HepG2 (cell line): ENCODE measurements at regions not wholly inside any gene's neighbourhood (a gene's known extent, or its start where the extent isn't known, plus 50 kb on each side); places are given as distances from the start of the nearest gene placed in this dataset.
A peak's percentile ranks its signal among the peaks of the same experiment; 100 is the strongest.

ENCODE experiments used
- ATAC-seq: fragments of 200-7000 bp; cut with Tn5 transposase; 3 replicates; pipeline ENCODE4 v1.9.1; 2020; ENCODE audit warnings: mild to moderate bottlenecking, moderate library complexity
- BruUV-seq: library from RNA; stranded (reverse); fragments of 400-500 nt; replicated peaks from 2 replicates; lab custom pipeline; 2021; lab: Mats Ljungman, UMichigan
- CTCF ChIA-PET: fragments of 300-600 bp; formaldehyde crosslinking; extraction: SDS; loops from one replicate; lab custom pipeline; 2021; ENCODE audit warnings: low total read pairs, inconsistent platforms, low intra/inter-chr PET ratio; lab: Yijun Ruan, JAX
- POLR2A ChIA-PET: fragments of 350-600 bp; sonication (Branson Sonifier 250); formaldehyde crosslinking; loops from one replicate; lab custom pipeline; 2020; ENCODE audit warnings: antibody characterized with exemption, inconsistent platforms; lab: Yijun Ruan, JAX
- DNase-seq: peaks from one replicate; pipeline ENCODE4 v3.0.0-alpha.2; 2015; ENCODE audit warnings: low spot score
- FAIRE-seq: peaks from 3 replicates; lab custom pipeline; 2011; peaks lifted over from hg19 to GRCh38; lab: Jason Lieb, UNC
- H2AFZ ChIP-seq: one replicate; pipeline ENCODE4 v1.6.1; 2011; ENCODE audit warnings: low read length, inconsistent platforms
- H3K27ac ChIP-seq: fragments of 300-600 bp; 3 replicates; pipeline ENCODE4 v1.8.0; 2011; ENCODE audit warnings: mixed run types, mild to moderate bottlenecking, mixed read lengths, low read length, inconsistent platforms; ENCODE audit not compliant: insufficient read depth; ENCODE audit errors: extremely low read length
- H3K27me3 ChIP-seq, 2 experiments: fragments of 200-600 bp in 1 of 2; 2 replicates in 1 of 2; 3 replicates in 1 of 2; pipeline versions ENCODE4 v1.6.0 to v1.8.0; 2011; ENCODE audit warnings: low read length in 2 of 2, mild to moderate bottlenecking in 2 of 2, moderate library complexity in 2 of 2, inconsistent platforms in 1 of 2; ENCODE audit not compliant: insufficient read depth in 2 of 2, control insufficient read depth in 1 of 2
- H3K36me3 ChIP-seq, 2 experiments: fragments of 200-600 bp in 1 of 2; replicated peaks in 1 of 2; 2 replicates in 1 of 2; 3 replicates in 1 of 2; pipeline versions ENCODE4 v1.5.1 to v1.8.0; 2011; ENCODE audit warnings: low read length in 2 of 2, inconsistent platforms in 1 of 2; ENCODE audit not compliant: insufficient read depth in 2 of 2, control insufficient read depth in 1 of 2
- H3K4me1 ChIP-seq: 2 replicates; pipeline ENCODE4 v1.5.1; 2012; ENCODE audit warnings: low read length, inconsistent platforms; ENCODE audit not compliant: insufficient read depth
- H3K4me2 ChIP-seq: 2 replicates; pipeline ENCODE4 v1.6.0; 2011; ENCODE audit warnings: low read depth, low read length, inconsistent platforms
- H3K4me3 ChIP-seq, 3 experiments: fragments of 200-600 bp in 1 of 3; sonication (generic), shearing (Covaris generic) in 1 of 3; replicated peaks in 1 of 3; 2 replicates each; pipeline ENCODE4 v1.5.1; 2011 to 2016; ENCODE audit warnings: low read length in 3 of 3, inconsistent platforms in 2 of 3, low read depth in 2 of 3, mild to moderate bottlenecking in 2 of 3, control low read depth in 1 of 3, mixed read lengths in 1 of 3; ENCODE audit not compliant: insufficient read depth in 1 of 3
- H3K79me2 ChIP-seq: one replicate; pipeline ENCODE4 v1.6.1; 2011; ENCODE audit warnings: low read length, inconsistent platforms; ENCODE audit not compliant: insufficient read depth
- H3K9ac ChIP-seq: 2 replicates; pipeline ENCODE4 v1.6.0; 2011; ENCODE audit warnings: mild to moderate bottlenecking, low read depth, low read length, inconsistent platforms; ENCODE audit not compliant: insufficient read depth
- H3K9me3 ChIP-seq: 2 replicates; pipeline ENCODE4 v1.5.1; 2012; ENCODE audit warnings: mild to moderate bottlenecking, low read length
- H4K20me1 ChIP-seq: 2 replicates; pipeline ENCODE4 v1.6.0; 2011; ENCODE audit warnings: inconsistent platforms, mild to moderate bottlenecking, low read length, moderate library complexity; ENCODE audit not compliant: insufficient read depth
- AHR ChIP-seq: IDR thresholded peaks from 2 replicates; pipeline ENCODE4 v1.6.1; 2018; ENCODE audit warnings: missing genetic modification reagents, missing compliant biosample characterization
- CAMTA2 ChIP-seq: sonication (generic); formaldehyde crosslinking; IDR thresholded peaks from 2 replicates; pipeline ENCODE4 v1.4.0; 2020; ENCODE audit warnings: mild to moderate bottlenecking, missing genetic modification reagents, borderline replicate concordance
- HDAC1 ChIP-seq: sonication (generic); formaldehyde crosslinking; IDR thresholded peaks from 2 replicates; pipeline ENCODE4 v1.5.1; 2020; ENCODE audit warnings: mild to moderate bottlenecking, missing genetic modification reagents
- MAFF ChIP-seq: IDR thresholded peaks from 2 replicates; pipeline ENCODE4 v1.6.1; 2011; ENCODE audit warnings: low read depth, low read length, improper control_type of control experiment
- MAFK ChIP-seq, 2 experiments: IDR thresholded peaks in 1 of 2; conservative IDR thresholded peaks in 1 of 2; 2 replicates each; pipeline ENCODE4 v1.6.1; 2011; ENCODE audit warnings: improper control_type of control experiment in 2 of 2, low read length in 2 of 2
- MED13 ChIP-seq: sonication (generic); formaldehyde crosslinking; IDR thresholded peaks from 2 replicates; pipeline ENCODE4 v1.5.0; 2020; ENCODE audit warnings: missing genetic modification reagents
- SKI ChIP-seq: fragments of 450-650 bp; IDR thresholded peaks from one replicate; pipeline ENCODE4 v1.6.1; 2018; ENCODE audit warnings: mild to moderate bottlenecking; ENCODE audit not compliant: partially characterized antibody
- SP4 ChIP-seq: sonication (generic); formaldehyde crosslinking; IDR thresholded peaks from 2 replicates; pipeline ENCODE4 v1.8.1; 2023; ENCODE audit warnings: mild to moderate bottlenecking, missing genetic modification reagents
- STAG1 ChIP-seq: sonication (generic); formaldehyde crosslinking; IDR thresholded peaks from 2 replicates; pipeline ENCODE4 v1.4.0; 2020; ENCODE audit warnings: missing genetic modification reagents
- TOPORS ChIP-seq: sonication (generic); formaldehyde crosslinking; IDR thresholded peaks from 2 replicates; pipeline ENCODE4 v1.8.0; 2023; ENCODE audit warnings: mild to moderate bottlenecking, missing genetic modification reagents
- ZNF678 ChIP-seq: sonication (generic); formaldehyde crosslinking; IDR thresholded peaks from 2 replicates; pipeline ENCODE4 v1.4.0; 2020; ENCODE audit warnings: mild to moderate bottlenecking, missing genetic modification reagents
- WGBS: methylation state at CpG from one replicate; pipeline ENCODE4 v1.1.6; 2017; ENCODE audit warnings: low lambda C conversion rate; 5-methylcytosine and 5-hydroxymethylcytosine counted together
- in situ Hi-C: cut with HindIII; loops from 2 replicates; pipeline ENCODE4 v1.10.0; 2017; ENCODE audit warnings: low pct_unique_long_range_greater_than_20kb; ENCODE audit not compliant: extremely low pct_ligation_motif_present
- intact Hi-C: fragments of 100-400 bp; cut with micrococcal nuclease; formaldehyde crosslinking; loops from one replicate; pipeline ENCODE4 v1.10.0; 2022; ENCODE audit not compliant: unreplicated experiment

DNA sequence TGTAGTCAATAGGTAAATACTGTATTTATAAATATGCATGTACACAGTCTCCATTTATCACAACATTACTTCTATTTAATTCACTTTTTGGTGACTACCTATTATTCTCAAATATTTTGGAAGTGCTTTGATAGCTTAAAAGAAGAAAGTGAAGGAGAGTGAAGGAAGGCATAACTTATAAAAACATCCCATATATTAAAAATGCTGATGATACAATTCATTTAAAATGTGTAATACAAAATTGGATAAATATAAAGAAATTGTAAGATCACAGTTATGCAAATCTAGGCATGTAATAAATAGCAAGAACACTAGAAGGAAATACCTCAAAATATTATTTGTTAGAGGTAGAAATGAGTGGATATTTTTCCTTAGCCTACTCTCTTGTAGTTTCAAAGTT lies 111.6 kb upstream of the ADTRP start:
- intact Hi-C loops (no loop called here), in situ Hi-C loops (no loop called here)
- no peak overlapping the region for H3K9ac ChIP-seq
- no peak overlapping the region for H3K4me3 ChIP-seq
- H3K4me2 ChIP-seq, result no peak overlapping the region
- H3K4me1 ChIP-seq, result no peaks in the 10 kb centered on the region
- H2AFZ ChIP-seq, result no peak overlapping the region
- no peak overlapping the region for H3K27ac ChIP-seq
- FAIRE-seq (no peak), ATAC-seq (no peak), DNase-seq (no peak)
- no peaks in the 10 kb centered on the region for H3K36me3 ChIP-seq
- no peak for TF ChIP-seq ZNF678 (CRISPR knock-in tag)
- peak; percentile 58 to 76; a peak in 3 of 4 replicates for TF ChIP-seq MAFK (conservative IDR thresholded peaks at IDR 0.05 in 1 of 2, IDR thresholded peaks at IDR 0.05 in 1 of 2; ENCODE audit: low read length in 2 of 2)
- TF ChIP-seq MAFF, result peak; percentile 49; the same call in 1 of the 2 replicates
- H3K27me3 ChIP-seq, result no peaks in the 10 kb centered on the region
- H4K20me1 ChIP-seq, result no peaks in the 10 kb centered on the region
- no peaks in the 10 kb centered on the region for H3K9me3 ChIP-seq
- ChIA-PET POLR2A (no interaction called here), CTCF (no interaction called here)
- BruUV-seq, result no TSS peak
- H3K79me2 ChIP-seq, result no peaks in the 10 kb centered on the region

DNA sequence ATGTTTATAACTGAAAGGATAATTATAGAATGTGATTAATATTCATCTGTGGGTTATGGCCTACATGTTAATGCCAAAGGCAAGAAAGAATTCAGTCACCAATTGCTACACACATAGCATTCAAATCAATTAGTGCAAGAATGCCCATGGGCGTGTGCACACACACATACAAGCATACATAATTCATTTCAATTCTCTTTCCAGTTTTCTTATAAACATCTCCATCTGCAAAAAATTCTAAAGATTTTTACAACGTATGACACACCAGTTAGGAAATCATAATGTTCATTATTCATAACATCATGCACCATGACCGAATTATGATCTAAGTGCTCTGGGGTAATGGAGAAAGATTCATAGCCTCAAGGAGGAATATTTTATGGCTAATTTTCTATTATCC lies 111.0 kb upstream of the ADTRP start:
- in situ Hi-C loops, result no loop called here
- ChIA-PET CTCF (no interaction called here), POLR2A (no interaction called here)
- no peaks in the 10 kb centered on the region for H3K27me3 ChIP-seq
- H3K9ac ChIP-seq, result no peak overlapping the region
- H3K4me3 ChIP-seq, result no peak overlapping the region
- no peak for DNase-seq
- no peak overlapping the region for H3K4me2 ChIP-seq
- no peak overlapping the region for H3K27ac ChIP-seq
- TF ChIP-seq AHR (no peak), SP4 (no peak), CAMTA2 (CRISPR knock-in tag) (no peak), SKI (no peak), STAG1 (CRISPR knock-in tag) (no peak), TOPORS (CRISPR knock-in tag) (no peak), HDAC1 (no peak), MED13 (CRISPR knock-in tag) (no peak)
- no peaks in the 10 kb centered on the region for H3K36me3 ChIP-seq
- no peaks in the 10 kb centered on the region for H3K9me3 ChIP-seq
- H3K79me2 ChIP-seq, result no peaks in the 10 kb centered on the region
- no peaks in the 10 kb centered on the region for H3K4me1 ChIP-seq
- FAIRE-seq, result no peak
- no TSS peak for BruUV-seq
- intact Hi-C loops, result no loop called here
- no peak for ATAC-seq
- no peak overlapping the region for H2AFZ ChIP-seq
- WGBS, result 4% methylated on average over 3 of the region's 3 CpGs
- H4K20me1 ChIP-seq, result no peaks in the 10 kb centered on the region
